ENCODE measurements at regions not wholly inside any gene's neighbourhood (a gene's known extent, or its start where the extent isn't known, plus 50 kb on each side); places are given as distances from the start of the nearest gene placed in this dataset.

DNA sequence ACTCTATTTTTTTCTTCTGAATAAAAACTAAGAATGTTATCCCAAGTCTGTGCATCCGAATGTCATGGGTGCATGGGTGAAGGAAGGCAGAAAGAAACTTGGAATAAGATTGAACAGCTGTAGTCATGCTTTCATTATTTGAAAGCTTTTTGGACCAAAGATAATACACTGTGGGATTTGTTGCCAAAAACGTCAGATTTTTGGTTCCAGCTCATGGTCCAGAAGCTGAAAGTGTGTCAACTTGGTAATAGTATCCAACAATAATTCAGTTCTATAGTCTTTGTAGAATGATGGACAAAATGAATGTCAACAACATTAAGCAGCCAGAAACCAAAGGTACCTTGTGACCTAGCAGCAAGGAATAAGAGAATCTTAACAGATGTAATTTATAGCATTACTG, 327.9 kb upstream of the ADAMTS9 start:
- TF ChIP-seq GATA3 (IDR thresholded peaks at IDR 0.05; ENCODE audit: low read depth, low read length) (no peak), GATA2 (IDR thresholded peaks at IDR 0.05; ENCODE audit: low read depth, low read length) (no peak)

DNA sequence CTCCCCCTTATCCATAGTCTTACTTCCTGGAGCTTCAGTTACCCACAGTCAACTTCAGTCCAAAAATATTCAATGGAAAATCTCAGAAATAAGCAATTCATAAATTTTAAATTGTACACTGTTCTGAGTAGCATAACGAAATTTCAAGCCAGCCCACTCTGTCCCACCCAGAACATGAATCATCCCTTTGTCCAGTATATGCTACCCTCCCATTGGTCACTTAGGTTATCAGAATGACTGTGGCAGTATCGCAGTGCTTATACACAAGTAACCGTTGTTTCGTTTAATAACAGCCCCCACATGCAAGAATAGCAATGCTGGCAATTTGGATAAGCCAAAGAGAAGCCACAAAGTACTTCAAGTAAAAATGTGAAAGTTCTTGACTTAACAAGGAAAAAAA, 325.3 kb upstream of the ADAMTS9 start:
- no peak for TF ChIP-seq GATA3 (IDR thresholded peaks at IDR 0.05; ENCODE audit: low read depth, low read length)
- no peak for TF ChIP-seq GATA2 (IDR thresholded peaks at IDR 0.05; ENCODE audit: low read depth, low read length)

GRCh38 chr3:65006300-65006739, 318.5 kb upstream of the ADAMTS9 start:
- no peak for TF ChIP-seq GATA3 (IDR thresholded peaks at IDR 0.05; ENCODE audit: low read depth, low read length)
- TF ChIP-seq GATA2 (IDR thresholded peaks at IDR 0.05; ENCODE audit: low read depth, low read length) = no peak

GRCh38 chr3:65005486-65005885, 317.7 kb upstream of the ADAMTS9 start:
- TF ChIP-seq GATA3 (IDR thresholded peaks at IDR 0.05; ENCODE audit: low read depth, low read length) = no peak
- no peak for TF ChIP-seq GATA2 (IDR thresholded peaks at IDR 0.05; ENCODE audit: low read depth, low read length)

DNA sequence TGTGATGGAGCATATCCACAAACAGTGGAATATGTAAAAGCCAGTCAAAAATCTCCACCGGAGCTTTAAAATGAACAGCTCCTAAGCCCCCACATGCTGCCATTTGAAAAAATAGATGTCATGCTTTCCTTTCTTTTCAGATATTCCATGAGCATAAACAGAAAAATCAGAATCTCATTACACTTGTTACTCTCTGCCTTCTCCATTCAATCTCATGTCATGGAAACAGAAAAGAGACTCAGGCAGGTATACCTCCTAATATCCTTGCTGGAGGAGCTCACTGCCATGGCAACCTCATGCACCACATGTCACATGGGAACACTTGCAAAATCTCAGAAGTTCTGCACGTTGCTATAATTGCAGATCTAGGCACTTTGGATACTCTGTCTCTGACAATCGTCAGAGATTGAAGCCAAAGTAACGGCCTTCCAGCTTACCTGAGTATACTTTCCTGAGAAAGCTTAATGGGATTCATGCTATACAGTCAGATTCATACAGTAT, 317.0 kb upstream of the ADAMTS9 start:
- no peak for TF ChIP-seq GATA2 (IDR thresholded peaks at IDR 0.05; ENCODE audit: low read depth, low read length)
- no peak for TF ChIP-seq GATA3 (IDR thresholded peaks at IDR 0.05; ENCODE audit: low read depth, low read length)

DNA sequence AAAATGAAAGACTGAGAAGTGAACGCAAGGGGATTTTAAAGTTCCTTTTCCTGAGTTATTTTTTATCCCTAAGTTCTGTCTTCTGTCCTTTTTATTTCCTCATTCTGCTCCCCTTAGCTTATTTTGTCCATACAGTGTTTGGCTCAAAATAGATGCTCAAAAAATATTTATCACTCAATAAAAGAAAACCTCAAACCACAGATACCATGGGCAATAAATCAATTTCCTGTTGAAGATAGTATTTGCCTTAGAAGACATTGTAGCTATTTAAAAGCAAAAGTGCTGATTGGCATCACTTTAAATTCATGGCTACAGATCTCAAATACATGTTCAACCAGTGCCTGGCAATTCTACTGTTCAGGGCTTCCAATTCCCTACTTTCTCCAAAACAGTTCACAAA, 316.5 kb upstream of the ADAMTS9 start:
- no peak for TF ChIP-seq GATA3 (IDR thresholded peaks at IDR 0.05; ENCODE audit: low read depth, low read length)
- TF ChIP-seq GATA2 (IDR thresholded peaks at IDR 0.05; ENCODE audit: low read depth, low read length) = no peak

DNA sequence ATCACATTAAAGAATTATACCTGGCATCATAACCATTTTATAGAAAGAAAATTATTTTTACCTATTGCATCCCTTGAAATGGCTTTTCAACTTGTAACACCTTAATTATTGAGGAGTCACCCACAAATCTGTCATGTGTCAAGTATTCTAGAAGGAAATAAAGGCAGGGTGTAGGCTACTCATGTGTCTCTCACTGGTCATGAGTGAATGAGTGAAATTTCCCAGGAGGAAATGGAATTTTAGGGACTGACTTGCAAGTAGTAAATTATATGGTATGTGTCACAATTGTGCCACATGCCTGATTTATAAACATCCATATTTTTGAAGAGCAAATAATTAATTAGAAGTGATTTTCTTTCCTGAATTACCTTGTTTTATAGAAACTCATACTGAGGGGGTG, 310.5 kb upstream of the ADAMTS9 start:
- TF ChIP-seq GATA3 (IDR thresholded peaks at IDR 0.05; ENCODE audit: low read depth, low read length) = no peak
- no peak for TF ChIP-seq GATA2 (IDR thresholded peaks at IDR 0.05; ENCODE audit: low read depth, low read length)

- TF ChIP-seq GATA2 (IDR thresholded peaks at IDR 0.05; ENCODE audit: low read depth, low read length) (no peak), GATA3 (IDR thresholded peaks at IDR 0.05; ENCODE audit: low read depth, low read length) (no peak)
Observed at GRCh38 chr3:64995857-64996551, 308.2 kb upstream of the ADAMTS9 start.

- TF ChIP-seq GATA3 (IDR thresholded peaks at IDR 0.05; ENCODE audit: low read depth, low read length) (no peak), GATA2 (IDR thresholded peaks at IDR 0.05; ENCODE audit: low read depth, low read length) (no peak)
Observed at GRCh38 chr3:64993781-64994180, 306.0 kb upstream of the ADAMTS9 start.

DNA sequence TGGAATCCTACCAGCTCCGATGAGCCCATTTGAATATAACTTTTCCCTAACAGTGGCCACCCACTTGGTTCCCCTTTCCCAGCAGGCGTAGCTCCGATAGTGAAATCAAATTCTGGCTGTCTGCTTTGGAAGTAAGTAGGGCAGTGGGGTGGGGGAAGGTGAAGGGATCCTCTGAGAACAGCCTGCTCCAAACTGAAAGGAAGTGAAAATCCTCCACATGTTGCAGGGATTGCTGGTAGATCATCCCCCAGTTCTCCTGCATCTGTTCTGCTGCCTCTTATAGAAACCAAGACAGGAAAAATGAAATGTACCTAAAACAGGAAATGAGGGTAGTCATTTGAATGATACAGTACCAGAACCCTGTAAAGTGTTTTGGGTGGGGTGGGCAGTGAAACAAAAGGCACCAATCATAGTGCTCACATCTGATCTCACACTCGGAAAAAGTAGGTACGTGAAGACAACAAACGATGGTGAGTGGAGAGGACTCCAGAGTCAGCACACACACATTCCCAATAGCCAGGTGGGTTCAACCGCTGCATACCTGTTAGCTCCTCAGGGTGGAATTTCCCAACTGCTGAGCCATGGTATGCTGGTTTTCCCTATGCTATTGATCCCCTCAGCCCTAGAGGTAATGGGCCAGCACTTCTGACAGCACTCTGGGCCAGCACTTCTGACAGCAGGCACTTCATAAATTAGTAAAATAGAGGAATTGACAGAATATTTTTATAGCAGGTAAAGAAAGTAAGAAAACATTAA, 304.9 kb upstream of the ADAMTS9 start:
- TF ChIP-seq GATA2 (IDR thresholded peaks at IDR 0.05; ENCODE audit: low read depth, low read length) = no peak
- TF ChIP-seq GATA3 (IDR thresholded peaks at IDR 0.05; ENCODE audit: low read depth, low read length) = no peak

DNA sequence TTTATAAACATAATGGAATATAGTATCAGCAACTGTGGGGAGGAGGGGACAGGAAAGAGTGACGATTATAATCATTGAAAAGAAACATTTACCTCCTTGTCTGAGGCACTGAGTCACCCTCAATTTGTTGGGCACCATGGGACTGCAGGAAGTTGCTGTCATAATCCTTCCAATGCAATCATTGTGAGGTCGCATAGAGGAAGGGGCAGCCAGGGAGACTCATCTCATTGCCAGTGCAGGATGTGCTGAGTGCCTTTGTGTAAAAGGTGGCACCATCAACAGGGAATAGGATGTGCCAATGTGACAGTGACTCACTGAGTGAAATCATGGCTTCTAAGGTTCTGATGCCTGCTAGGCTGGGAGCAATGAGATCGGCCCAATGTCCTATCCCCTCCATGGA, 300.4 kb upstream of the ADAMTS9 start:
- no peak for TF ChIP-seq GATA2 (IDR thresholded peaks at IDR 0.05; ENCODE audit: low read depth, low read length)
- TF ChIP-seq GATA3 (IDR thresholded peaks at IDR 0.05; ENCODE audit: low read depth, low read length) = no peak

GRCh38 chr3:64987726-64988125, 299.9 kb upstream of the ADAMTS9 start:
- no peak for TF ChIP-seq GATA2 (IDR thresholded peaks at IDR 0.05; ENCODE audit: low read depth, low read length)
- TF ChIP-seq GATA3 (IDR thresholded peaks at IDR 0.05; ENCODE audit: low read depth, low read length) = no peak

DNA sequence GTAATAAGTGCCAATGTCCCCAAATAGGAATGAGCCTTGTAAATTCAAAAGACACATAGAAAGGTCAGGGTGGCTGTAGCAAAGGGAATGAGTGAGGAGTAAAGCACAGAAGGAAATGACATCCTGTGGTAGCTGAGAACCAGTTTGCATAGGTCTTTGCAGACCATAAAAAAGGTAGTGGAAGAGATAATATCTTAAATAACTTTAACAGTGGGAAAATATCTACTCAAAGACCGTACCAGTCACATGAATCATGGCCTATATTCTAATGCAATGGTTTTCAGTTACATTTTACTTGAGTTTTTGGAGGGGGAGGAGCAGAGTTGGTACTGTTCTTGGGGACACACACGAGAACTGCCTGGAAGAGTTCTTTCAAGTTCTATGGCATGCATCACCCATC, 297.3 kb upstream of the ADAMTS9 start:
- no peak for TF ChIP-seq GATA2 (IDR thresholded peaks at IDR 0.05; ENCODE audit: low read depth, low read length)
- no peak for TF ChIP-seq GATA3 (IDR thresholded peaks at IDR 0.05; ENCODE audit: low read depth, low read length)

GRCh38 chr3:64983583-64984359, 296.0 kb upstream of the ADAMTS9 start:
- TF ChIP-seq GATA2 (IDR thresholded peaks at IDR 0.05; ENCODE audit: low read depth, low read length) = peak; percentile 70
- TF ChIP-seq GATA3 (IDR thresholded peaks at IDR 0.05; ENCODE audit: low read depth, low read length) = peak; percentile 79; the same call in 1 of the 2 replicates
